GM21786 (cell line): ENCODE measurements at regions not wholly inside any gene's neighbourhood (a gene's known extent, or its start where the extent isn't known, plus 50 kb on each side); places are given as distances from the start of the nearest gene placed in this dataset.
"Not testable (repeated sequence)": the region's sequence is repeated elsewhere in the genome, so short reads cannot be mapped to it uniquely, and the experiment has no call there.

Experiments used
- ATAC-seq: cut with Tn5 transposase; IDR thresholded peaks from one replicate; pipeline ENCODE4 v1.9.1; 2021; ENCODE audit not compliant: unreplicated experiment

DNA sequence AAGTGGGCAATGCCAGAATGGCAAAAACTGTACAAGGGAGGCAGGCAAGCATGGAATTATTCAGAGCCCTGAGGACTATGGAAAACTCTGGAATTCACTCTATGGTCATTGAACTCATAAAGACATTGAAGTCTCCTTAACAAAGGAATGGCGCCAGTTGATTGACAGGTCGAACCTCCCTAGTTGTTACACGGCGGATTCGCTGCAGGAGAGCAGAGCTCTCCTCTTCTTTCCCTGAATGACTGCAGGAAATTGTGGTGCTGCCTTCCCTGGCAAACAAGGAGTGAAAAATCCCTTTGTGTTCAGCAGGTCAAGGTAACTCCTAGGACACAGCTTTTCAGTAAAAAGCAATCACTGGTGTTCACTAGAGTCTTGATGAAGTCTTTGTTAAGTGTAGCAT lies 732.8 kb upstream of the FRG1 start:
- ATAC-seq, result no peak

DNA sequence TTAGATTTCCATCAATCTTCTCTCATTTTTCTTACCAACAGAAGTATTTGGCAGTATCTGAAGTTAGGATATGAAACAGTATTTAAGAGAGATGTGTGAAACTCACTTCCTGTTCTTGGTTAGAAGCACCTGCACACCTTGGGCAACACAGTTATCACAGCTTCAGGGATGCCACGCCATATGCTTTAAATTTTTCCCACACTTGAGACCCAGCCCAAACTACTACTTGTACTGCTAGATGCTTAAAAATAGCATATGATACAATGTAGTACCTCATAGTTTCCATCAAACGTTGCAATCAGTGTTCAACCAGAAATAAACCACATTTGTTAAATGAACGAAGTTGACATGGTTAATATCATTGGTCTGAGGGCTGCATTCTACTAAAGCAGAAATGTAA lies 725.1 kb upstream of the FRG1 start:
- ATAC-seq, result no peak

DNA sequence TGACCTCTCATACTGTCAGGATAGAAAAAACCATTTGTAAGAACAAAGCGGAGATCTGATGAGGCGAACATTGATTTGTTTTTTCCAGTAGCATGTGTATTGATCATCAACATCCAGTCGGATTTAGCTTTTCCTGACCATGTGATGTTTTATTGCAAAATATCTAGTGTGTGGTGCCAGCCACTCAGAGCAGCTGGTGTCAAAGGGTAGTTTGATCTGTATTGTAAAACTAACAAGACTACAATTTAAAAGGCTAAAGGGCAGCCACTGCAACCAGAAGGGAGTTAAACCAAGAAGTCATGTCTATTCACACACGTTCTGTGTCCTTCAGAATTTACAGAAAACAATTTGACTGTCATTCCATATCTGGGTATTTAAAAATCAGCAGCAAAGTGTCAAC lies 719.0 kb upstream of the FRG1 start:
- ATAC-seq, result no peak

DNA sequence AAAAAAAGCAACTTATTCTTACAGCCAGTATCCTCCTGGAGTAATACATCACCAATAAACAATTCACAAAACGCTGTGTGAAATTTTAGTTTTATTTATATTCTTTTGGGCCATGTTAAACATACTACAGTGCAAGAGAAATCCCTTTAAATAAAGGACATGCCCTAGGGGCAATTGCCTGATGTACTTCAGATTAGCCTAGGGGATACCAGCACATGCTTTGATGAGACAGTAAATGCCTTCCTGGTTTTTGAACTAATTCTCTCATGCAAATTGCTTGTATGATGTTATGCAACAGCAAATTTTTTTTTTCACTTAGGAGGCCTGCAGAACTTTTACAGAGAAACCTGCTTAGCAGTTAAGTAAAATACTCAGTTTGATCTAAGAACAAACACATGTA lies 711.9 kb upstream of the FRG1 start:
- ATAC-seq, result no peak

DNA sequence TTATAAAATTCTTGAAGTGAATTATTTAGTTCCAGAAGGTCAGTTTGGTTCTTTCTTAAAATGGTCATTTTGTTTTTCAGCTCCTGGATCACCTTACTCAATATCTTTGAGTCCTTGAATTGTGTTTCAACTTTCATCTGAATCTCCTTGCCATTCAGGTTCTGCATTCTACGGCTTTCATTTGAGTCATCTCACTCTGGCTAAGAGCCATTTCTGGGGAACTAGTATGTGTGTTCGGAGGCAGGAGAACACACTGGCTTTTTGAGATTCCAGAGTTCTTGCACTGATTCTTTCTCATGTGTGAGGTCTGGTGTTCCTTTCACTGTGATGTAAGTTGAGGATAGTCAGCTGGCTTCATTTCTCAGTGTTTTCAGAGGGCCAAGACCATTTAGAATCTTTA lies 708.4 kb upstream of the FRG1 start:
- no peak for ATAC-seq

DNA sequence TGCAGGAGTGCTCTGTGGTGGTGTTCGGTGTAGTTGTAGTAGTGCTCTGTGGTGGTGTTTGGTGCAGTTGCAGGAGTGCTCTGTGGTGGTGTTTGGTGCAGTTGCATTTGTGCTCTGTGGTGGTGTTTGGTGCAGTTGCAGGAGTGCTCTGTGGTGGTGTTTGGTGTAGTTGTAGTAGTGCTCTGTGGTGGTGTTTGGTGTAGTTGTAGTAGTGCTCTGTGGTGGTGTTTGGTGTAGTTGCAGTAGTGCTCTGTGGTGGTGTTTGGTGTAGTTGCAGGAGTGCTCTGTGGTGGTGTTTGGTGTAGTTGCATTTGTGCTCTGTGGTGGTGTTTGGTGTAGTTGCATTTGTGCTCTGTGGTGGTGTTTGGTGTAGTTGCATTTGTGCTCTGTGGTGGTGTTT lies 706.9 kb upstream of the FRG1 start:
- not testable (repeated sequence) for ATAC-seq

DNA sequence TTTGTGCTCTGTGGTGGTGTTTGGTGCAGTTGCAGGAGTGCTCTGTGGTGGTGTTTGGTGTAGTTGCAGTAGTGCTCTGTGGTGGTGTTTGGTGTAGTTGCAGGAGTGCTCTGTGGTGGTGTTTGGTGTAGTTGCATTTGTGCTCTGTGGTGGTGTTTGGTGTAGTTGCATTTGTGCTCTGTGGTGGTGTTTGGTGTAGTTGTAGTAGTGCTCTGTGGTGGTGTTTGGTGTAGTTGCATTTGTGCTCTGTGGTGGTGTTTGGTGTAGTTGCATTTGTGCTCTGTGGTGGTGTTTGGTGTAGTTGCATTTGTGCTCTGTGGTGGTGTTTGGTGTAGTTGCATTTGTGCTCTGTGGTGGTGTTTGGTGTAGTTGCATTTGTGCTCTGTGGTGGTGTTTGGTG lies 705.7 kb upstream of the FRG1 start:
- not testable (repeated sequence) for ATAC-seq

DNA sequence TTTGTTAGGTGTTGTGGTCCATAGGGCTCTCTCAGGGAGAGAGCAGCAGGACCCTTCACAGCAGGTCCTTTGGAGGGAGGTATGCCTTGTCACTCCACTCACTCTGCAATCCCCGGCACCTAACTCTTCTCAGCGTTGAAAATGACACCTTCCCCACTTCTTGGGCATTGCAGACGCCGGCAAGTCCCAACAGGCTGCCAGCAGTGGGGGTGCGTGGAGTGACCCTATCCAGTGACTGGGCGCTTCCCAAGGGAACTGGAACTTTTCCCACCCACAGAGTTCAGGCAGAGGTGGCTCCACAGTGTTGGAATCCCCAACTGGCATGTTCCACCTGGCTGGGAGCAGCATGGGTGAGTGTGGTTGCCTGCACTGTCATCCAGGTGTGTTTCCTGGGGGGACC lies 705.1 kb upstream of the FRG1 start:
- ATAC-seq, result no peak

DNA sequence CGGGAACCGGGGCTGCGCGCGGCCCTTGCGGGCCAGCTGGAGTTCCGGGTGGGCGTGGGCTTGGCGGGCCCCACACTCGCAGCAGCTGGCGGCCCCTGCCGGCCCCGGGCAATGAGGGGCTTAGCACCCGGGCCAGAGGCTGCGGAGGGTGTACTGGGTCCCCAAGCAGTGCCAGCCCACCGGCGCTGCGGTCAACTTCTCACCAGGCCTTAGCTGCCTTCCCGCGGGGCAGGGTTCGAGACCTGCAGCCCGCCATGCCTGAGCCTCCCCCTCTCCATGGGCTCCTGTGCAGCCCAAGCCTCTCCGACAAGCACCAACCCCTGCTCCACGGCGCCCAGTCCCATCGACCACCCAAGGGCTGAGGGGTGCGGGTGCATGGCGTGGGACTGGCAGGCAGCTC lies 704.4 kb upstream of the FRG1 start:
- not testable (repeated sequence) for ATAC-seq

DNA sequence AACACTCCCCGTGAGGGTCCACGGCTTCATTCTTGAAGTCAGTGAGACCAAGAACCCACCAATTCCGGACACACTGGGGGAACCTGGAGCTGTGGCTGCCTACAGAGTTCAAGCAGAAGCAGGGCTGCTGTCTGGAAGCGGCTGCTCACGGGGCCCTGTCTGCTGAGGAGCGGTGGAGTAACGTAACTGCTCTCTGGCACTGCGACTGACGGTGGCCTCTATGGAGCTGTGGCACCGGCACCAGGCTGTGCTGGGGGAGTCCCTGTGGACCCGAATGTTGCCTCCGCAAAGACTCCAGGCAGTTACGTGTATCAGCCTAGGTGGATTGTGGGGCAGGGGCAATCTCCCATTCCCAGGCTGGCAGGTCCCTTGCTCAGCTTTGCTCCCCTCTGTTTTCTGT lies 703.3 kb upstream of the FRG1 start:
- no peak for ATAC-seq

DNA sequence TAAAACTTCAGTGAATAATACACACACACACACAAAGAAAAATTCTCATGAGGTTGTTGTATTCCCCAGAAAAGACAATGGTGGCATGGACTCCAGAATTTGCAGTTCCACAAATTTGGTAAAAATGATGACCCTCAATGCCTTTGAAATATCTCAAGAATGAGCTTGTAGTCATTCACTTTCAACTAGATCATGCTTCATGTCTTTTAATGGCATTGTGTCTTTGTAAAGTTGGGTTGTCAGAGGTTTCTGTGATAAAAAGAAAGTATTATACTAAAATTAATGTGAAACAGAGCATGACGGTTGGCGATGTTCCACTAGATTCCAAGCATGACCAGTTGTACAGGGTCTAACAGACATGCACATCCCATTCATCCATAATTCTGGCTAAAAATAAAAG lies 685.0 kb upstream of the FRG1 start:
- ATAC-seq, result no peak

DNA sequence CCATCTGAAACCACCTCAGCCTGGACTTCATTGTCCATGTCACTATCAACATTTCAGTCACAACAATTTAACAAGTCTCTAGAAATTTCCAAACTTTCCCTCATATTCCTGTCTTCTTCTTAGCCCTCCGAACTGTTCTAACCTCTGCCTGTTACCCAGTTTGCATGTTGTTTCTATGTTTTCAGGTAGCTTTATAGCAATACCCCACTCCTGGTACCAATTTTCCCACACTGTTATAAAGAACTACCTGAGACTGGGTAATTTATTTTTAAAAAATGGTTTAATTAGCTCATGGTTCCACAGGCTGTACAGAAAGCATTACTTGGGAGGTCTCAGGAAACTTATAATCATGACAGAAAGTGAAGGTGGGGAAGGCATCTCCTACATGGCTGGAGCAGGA lies 679.2 kb upstream of the FRG1 start:
- ATAC-seq, result no peak

DNA sequence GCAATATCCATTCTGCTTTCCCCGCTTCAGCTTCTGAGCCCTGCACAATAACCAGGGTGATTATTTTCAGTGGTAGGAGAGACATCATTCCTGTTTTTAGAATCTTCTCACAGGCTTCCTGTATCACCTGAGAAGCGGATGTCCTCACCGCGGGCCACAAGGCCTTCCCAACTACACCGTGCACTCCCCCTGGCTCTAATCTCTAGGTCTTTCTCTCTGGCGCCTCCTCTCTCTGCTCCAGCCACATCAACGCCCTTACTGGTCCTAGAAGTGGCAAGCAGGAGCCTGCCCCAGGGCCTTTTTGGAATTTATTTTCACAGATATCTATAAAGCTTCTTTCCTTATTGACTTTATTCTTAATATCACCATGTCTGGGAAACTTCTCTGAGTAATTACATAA lies 675.2 kb upstream of the FRG1 start:
- ATAC-seq, result no peak

DNA sequence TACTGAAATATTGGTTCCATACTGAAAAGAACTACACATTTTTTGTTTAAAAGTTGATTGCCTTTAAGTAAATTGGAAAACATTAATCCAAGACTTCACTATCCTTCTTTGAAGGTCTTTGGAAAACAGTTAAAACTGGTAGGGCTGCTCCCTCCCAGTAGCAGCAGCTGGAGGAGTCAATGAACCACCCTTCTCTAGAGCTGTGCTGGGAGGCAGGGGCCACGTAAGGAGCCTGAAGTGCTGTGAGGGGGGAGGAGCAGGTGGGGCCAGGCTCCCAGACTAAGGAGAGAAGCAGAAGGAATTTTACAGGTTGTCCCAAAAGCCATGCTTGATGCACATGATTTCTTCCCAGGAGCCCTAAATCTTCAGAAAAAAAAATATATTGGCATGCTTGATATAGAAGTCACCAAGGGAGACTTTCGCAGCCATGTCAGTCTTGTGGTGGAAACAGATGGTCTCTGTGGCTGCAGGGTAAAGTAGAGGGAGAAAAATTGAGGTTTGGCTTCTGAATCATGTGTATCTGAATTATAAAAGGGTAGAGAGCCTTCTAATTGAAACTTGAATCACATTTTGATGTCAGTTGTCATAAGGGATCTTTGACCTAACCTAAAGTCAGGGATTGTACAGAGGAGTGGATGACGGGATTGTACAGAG lies 673.2 kb upstream of the FRG1 start:
- no peak for ATAC-seq

DNA sequence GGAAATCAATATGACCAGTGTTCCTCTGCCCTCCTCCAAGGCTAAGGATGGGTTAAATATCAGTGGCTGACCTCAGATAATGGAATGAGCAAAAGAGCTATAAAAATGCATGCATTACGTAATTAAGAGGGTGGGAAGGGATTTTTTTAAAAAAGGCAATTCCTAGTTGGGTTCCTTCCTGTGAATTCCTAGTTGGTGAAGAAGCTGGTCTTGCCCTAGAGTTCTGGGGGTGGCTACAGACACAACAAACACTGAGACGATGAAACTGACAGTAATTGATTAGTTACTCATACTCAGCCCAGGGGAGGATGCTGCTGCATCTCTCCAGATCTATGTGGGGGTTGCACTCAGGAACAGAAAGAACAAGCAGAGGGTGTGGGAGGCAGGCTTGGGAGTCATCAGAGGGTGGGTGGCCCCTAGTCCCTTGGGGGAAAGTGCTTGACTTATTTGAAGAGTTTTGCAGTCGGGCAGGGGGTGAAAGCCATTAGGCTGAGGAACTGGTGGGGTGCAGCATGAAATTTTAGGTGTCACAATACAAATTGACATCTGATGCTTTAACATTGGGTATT lies 662.0 kb upstream of the FRG1 start:
- ATAC-seq, result no peak

DNA sequence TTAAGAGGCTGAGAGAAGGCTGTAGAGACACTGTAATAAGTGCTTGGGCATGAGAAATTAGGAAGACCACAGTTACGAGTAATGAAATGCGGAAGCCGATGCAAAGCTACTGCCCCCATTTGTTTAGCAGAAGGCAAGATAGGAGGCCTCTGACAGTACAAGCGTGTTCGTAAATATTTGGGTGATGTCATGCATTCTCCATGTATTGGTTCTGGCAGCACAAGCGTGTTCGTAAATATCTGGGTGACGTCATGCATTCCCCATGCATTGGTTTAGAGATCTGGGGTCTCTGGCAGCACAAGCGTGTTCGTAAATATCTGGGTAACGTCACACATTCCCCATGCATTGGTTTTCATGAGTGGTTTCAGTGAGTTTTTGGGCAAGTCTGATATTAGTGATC lies 661.5 kb upstream of the FRG1 start:
- no peak for ATAC-seq

DNA sequence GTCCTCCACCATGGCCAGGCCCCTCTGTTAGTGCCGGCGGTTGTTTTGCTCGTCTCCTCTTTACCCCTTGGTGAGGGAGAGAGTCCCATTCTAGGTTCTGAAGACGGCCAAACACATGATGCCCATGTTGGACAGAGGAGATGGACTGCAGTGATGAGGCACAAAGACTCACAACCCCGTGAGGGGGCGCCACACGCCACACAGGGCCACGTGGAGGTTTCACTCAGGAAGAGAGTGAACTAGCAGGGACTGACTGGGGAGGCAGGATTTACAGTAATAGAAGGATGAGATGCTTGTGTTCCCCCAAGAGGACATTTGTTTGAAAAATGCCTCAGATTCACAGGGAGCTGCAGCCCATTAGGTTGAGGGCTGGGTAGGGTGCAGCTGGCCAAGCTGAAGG lies 655.3 kb upstream of the FRG1 start:
- no peak for ATAC-seq

DNA sequence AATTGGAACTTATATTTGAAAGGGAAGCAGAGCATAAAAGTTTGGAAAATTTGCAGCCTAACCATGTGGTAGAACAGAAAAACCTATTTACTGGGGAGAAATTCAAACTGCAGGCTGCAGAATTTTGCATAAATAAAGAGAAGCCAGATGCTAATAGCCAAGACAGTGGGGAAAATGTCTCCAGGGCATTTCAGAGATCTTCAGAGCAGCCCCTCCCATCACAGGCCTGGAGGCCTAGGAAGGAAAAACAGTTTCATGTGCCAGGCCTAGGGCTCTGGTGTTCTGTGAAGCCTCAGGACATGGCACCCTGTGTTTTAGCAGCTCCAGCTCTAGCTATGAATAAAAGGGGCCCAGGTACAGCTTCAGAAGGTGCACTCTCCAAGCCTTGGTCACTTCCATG lies 648.7 kb upstream of the FRG1 start:
- no peak for ATAC-seq

DNA sequence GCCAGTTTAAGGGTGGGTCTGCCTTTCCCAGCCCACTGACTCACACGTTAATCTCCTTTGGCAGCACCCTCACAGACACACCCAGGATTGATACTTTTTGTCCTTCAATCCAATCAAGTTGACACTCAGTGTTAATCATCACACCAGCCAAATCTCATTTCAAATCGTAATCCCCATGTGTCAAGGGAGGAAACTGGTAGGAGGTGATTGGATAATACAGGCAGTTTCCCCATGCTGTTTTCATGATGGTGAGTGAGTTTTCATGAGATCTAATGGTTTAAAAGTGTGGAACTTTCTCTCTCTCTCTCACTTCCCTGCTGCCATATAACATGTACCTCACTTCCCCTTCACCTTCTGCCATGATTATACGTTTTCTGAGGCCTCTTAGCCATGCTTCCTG lies 647.2 kb upstream of the FRG1 start:
- ATAC-seq, result no peak

DNA sequence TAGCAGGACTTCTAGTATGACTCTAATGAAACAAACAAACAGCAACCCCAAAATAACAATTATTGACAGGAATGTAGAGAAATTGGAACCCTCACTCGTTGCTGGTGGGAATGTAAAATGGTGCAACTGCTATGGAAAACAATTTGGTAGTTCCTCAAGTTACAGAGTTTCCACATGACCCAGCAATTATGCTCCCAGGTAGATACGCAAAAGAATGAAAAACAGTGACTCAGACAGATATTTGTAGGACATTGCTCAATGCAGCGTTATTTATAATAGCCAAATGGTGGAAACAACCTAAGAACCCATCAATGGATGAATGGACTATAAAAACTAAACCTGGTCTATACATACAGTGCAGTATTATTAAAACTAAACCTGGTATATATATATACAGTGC lies 646.1 kb upstream of the FRG1 start:
- no peak for ATAC-seq

DNA sequence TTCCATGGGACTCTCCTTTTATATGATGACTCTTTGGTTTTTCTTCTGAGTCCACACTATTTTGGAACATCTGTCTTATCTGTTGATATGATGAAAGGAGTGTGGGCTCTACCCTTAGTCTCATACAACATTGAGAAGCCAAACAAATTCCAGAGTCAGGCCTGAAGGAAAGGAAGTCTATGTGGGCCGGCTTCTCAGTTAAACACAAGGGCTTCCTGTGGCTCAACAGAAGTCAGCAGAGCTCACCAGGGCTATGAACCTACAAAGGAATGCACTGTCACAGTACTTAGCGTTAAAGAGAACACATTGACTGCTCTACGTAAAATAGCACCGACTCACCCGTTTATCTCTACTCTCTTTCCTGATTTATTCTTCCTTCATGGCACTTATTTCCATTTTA lies 641.0 kb upstream of the FRG1 start:
- ATAC-seq, result no peak

DNA sequence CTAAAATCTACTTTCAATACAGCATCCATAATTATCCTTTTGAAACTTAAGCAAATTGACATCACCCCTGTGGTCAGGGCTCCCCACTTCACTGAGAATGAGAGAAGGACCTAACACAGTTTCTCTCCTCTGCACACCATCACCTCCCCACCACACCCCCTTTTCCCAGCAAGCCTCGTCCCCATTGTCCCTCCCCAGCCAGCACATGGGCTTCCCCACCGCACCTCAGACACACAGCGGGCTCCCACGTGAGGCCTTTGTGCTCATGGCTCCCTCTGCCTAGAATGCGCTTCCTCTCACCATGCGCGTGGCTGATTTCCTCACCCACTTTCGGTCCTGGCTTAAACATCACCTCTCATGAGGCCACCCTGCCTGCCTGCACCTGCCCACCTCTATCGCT lies 639.0 kb upstream of the FRG1 start:
- no peak for ATAC-seq

DNA sequence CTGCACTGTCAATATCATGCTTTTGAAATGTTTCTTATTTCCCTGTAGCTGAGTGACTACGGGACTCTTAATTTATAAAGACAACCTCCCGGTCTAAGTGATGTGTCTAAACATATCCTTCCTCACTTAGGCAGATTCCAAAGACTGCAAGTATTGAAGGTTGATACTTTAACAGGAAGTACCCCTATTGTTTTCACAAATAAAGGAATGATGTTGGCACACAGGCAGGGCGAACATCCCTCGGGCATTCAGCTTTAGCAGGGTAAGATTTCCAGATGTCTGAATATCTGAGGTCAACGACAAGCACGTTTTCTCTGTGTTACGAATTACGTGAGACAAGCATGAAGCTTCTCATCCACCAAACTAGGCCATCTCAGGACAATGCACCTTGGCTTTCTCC lies 638.0 kb upstream of the FRG1 start:
- ATAC-seq, result no peak
